ENCODE measurements at regions not wholly inside any gene's neighbourhood (a gene's known extent, or its start where the extent isn't known, plus 50 kb on each side); places are given as distances from the start of the nearest gene placed in this dataset.

GRCh38 chr6:169081248-169081647 lies 172.4 kb downstream of the THBS2 start:
- no peak for DNase-seq

GRCh38 chr6:169079650-169080049 lies 174.0 kb downstream of the THBS2 start:
- DNase-seq, result no peak

- no peak for DNase-seq
These were observed 175.1 kb downstream of the THBS2 start for GRCh38 chr6:169078399-169079145.

GRCh38 chr6:169075915-169076654 lies 177.6 kb downstream of the THBS2 start:
- peak; percentile 58 for DNase-seq

GRCh38 chr6:169075211-169075914 lies 178.3 kb downstream of the THBS2 start:
- peak; percentile 99 for DNase-seq

- no peak for DNase-seq
These were observed 179.1 kb downstream of the THBS2 start for GRCh38 chr6:169074526-169074925.

GRCh38 chr6:169073311-169073710 lies 180.3 kb downstream of the THBS2 start:
- no peak for DNase-seq

- DNase-seq, result no peak
These were observed 181.3 kb downstream of the THBS2 start for GRCh38 chr6:169072127-169073042.

- DNase-seq, result no peak
These were observed 182.3 kb downstream of the THBS2 start for GRCh38 chr6:169071394-169071793.

GRCh38 chr6:169070506-169071176 lies 183.0 kb downstream of the THBS2 start:
- peak; percentile 8 for DNase-seq

- no peak for DNase-seq
These were observed 184.3 kb downstream of the THBS2 start for GRCh38 chr6:169069356-169069755.

GRCh38 chr6:169064194-169064593 lies 189.5 kb downstream of the THBS2 start:
- DNase-seq, result peak; percentile 13

GRCh38 chr6:169062272-169062671 lies 191.4 kb downstream of the THBS2 start:
- no peak for DNase-seq

- DNase-seq, result no peak
These were observed 195.0 kb downstream of the THBS2 start for GRCh38 chr6:169058634-169059033.

- no peak for DNase-seq
These were observed 201.2 kb downstream of the THBS2 start for GRCh38 chr6:169052462-169052861.

- no peak for DNase-seq
These were observed 202.3 kb downstream of the THBS2 start for GRCh38 chr6:169051371-169051770.

GRCh38 chr6:169048865-169049205 lies 204.8 kb downstream of the THBS2 start:
- no peak for DNase-seq

- no peak for DNase-seq
These were observed 205.3 kb downstream of the THBS2 start for GRCh38 chr6:169048185-169048864.

- DNase-seq, result no peak
These were observed 206.3 kb downstream of the THBS2 start for GRCh38 chr6:169047345-169047744.

GRCh38 chr6:169046483-169047192 lies 207.0 kb downstream of the THBS2 start:
- DNase-seq, result no peak
